ENCODE measurements at regions not wholly inside any gene's neighbourhood (a gene's known extent, or its start where the extent isn't known, plus 50 kb on each side); places are given as distances from the start of the nearest gene placed in this dataset.

DNA sequence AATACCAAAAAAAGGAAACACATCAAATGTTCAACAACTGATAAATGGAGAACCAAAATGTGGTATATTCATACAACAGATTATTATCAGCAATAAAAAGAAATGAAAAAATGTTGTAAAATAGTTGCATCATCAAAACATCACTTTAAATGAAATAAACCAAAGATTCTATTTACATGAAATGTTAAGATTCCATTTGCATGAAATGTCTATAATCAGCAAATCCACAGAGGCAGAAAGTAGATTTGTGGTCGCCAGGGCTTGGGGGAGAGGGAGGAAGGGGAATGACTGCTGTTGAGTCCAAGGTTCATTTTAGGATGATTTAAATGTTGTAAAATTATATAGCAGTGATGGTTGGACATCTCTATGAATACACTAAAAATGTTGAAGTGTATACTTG lies 181.9 kb downstream of the RTP5 start (continued):
- no peak for TF ChIP-seq ZFP30 (CRISPR knock-in tag; IDR thresholded peaks at IDR 0.05)
- TF ChIP-seq ARNTL (CRISPR knock-in tag; IDR thresholded peaks at IDR 0.05; ENCODE audit: borderline replicate concordance, low read depth), result no peak

DNA sequence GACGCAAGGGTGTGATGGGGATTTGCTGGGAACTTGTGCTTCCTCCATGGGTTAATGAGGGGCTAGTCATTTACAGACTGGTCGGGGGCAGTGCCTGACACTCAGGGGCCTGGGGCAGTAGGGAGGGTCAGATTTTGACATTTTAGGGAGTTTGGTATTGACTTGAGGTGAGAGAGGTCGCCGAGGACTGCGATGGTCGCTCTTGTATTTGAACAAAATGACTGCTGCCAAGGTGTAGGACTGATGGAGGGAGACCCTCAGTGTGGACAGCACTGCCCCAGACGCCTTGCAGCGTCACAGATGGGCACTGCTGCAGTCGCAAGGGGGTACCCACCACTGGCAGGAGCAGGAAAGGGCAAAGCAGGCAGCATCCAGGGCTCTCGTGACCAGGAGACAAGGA lies 182.9 kb downstream of the RTP5 start:
- TF ChIP-seq, protein P1, sequence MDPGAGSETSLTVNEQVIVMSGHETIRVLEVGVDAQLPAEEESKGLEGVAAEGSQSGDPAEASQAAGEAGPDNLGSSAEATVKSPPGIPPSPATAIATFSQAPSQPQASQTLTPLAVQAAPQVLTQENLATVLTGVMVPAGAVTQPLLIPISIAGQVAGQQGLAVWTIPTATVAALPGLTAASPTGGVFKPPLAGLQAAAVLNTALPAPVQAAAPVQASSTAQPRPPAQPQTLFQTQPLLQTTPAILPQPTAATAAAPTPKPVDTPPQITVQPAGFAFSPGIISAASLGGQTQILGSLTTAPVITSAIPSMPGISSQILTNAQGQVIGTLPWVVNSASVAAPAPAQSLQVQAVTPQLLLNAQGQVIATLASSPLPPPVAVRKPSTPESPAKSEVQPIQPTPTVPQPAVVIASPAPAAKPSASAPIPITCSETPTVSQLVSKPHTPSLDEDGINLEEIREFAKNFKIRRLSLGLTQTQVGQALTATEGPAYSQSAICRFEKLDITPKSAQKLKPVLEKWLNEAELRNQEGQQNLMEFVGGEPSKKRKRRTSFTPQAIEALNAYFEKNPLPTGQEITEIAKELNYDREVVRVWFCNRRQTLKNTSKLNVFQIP (CRISPR knock-in tag; IDR thresholded peaks at IDR 0.05; ENCODE audit: borderline replicate concordance, low read depth), result no peak
- TF ChIP-seq, protein P2, sequence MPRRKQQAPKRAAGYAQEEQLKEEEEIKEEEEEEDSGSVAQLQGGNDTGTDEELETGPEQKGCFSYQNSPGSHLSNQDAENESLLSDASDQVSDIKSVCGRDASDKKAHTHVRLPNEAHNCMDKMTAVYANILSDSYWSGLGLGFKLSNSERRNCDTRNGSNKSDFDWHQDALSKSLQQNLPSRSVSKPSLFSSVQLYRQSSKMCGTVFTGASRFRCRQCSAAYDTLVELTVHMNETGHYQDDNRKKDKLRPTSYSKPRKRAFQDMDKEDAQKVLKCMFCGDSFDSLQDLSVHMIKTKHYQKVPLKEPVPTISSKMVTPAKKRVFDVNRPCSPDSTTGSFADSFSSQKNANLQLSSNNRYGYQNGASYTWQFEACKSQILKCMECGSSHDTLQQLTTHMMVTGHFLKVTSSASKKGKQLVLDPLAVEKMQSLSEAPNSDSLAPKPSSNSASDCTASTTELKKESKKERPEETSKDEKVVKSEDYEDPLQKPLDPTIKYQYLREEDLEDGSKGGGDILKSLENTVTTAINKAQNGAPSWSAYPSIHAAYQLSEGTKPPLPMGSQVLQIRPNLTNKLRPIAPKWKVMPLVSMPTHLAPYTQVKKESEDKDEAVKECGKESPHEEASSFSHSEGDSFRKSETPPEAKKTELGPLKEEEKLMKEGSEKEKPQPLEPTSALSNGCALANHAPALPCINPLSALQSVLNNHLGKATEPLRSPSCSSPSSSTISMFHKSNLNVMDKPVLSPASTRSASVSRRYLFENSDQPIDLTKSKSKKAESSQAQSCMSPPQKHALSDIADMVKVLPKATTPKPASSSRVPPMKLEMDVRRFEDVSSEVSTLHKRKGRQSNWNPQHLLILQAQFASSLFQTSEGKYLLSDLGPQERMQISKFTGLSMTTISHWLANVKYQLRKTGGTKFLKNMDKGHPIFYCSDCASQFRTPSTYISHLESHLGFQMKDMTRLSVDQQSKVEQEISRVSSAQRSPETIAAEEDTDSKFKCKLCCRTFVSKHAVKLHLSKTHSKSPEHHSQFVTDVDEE (CRISPR knock-in tag; IDR thresholded peaks at IDR 0.05), result no peak
- no peak for TF ChIP-seq ARNTL (CRISPR knock-in tag; IDR thresholded peaks at IDR 0.05; ENCODE audit: borderline replicate concordance, low read depth)
- no peak for TF ChIP-seq PPARA (CRISPR knock-in tag; IDR thresholded peaks at IDR 0.05; ENCODE audit: borderline replicate concordance)
- TF ChIP-seq CSDC2 (CRISPR knock-in tag; IDR thresholded peaks at IDR 0.05), result no peak
- no peak for TF ChIP-seq ZFP3 (CRISPR knock-in tag; IDR thresholded peaks at IDR 0.05)
- no peak for TF ChIP-seq TOX (CRISPR knock-in tag; IDR thresholded peaks at IDR 0.05; ENCODE audit: borderline replicate concordance)
- TF ChIP-seq BACH2 (CRISPR knock-in tag; IDR thresholded peaks at IDR 0.05; ENCODE audit: borderline replicate concordance), result no peak
- ATAC-seq, result no peak

DNA sequence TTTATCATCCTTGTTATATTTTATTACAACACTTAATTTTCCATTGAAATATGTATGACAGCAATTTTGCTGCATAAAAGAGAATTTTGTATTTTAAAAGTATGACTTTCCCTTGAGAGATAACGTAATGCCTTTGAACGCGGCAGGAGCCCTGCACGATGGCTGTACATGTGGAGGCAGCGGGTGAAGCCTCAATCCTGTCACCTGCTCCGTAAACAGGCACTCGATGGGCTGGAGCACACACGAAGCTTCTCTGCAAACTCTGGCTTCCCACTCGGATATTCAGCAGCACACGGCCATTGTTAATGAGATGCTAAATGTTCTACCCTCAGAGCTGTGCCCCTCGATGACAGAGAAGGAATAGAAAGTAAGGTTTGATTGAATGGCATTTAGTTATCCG lies 184.4 kb downstream of the RTP5 start:
- no peak for ATAC-seq
- TF ChIP-seq ZFP30 (CRISPR knock-in tag; IDR thresholded peaks at IDR 0.05) (no peak), ZNF8 (CRISPR knock-in tag; IDR thresholded peaks at IDR 0.05) (no peak), ZNF565 (CRISPR knock-in tag; conservative IDR thresholded peaks at IDR 0.05; ENCODE audit: low read depth) (no peak), ESRRG (CRISPR knock-in tag; IDR thresholded peaks at IDR 0.05) (no peak), ZC3H10 (CRISPR knock-in tag; IDR thresholded peaks at IDR 0.05) (no peak), GLIS3 (CRISPR knock-in tag; IDR thresholded peaks at IDR 0.05) (no peak), BACH2 (CRISPR knock-in tag; IDR thresholded peaks at IDR 0.05; ENCODE audit: borderline replicate concordance) (no peak), TOX (CRISPR knock-in tag; IDR thresholded peaks at IDR 0.05; ENCODE audit: borderline replicate concordance) (no peak), ISL1 (CRISPR knock-in tag; IDR thresholded peaks at IDR 0.05) (no peak), SNAI2 (CRISPR knock-in tag; IDR thresholded peaks at IDR 0.05) (no peak)
- TF ChIP-seq, protein P3, sequence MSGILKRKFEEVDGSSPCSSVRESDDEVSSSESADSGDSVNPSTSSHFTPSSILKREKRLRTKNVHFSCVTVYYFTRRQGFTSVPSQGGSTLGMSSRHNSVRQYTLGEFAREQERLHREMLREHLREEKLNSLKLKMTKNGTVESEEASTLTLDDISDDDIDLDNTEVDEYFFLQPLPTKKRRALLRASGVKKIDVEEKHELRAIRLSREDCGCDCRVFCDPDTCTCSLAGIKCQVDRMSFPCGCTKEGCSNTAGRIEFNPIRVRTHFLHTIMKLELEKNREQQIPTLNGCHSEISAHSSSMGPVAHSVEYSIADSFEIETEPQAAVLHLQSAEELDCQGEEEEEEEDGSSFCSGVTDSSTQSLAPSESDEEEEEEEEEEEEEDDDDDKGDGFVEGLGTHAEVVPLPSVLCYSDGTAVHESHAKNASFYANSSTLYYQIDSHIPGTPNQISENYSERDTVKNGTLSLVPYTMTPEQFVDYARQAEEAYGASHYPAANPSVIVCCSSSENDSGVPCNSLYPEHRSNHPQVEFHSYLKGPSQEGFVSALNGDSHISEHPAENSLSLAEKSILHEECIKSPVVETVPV (CRISPR knock-in tag; IDR thresholded peaks at IDR 0.05), result no peak

DNA sequence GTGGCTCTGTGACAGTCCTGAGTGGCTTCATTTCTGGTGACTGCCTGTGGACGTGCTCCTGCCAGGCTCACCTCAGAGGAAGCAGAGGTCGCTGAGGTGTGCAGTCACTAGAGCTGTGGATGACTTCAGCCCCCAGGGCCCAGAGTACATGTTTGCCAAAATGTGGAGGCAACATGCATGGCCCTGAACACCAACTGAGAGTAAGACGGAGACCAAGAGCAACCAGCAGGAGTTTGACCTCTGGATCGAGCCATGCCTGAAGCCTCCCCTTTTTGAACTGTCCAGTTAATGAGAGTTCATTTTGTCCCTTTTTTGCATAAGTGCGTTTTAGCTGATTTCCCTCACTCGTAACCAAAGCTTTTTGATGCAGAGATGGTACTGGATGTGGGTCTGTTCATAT lies 184.9 kb downstream of the RTP5 start:
- ATAC-seq, result no peak
- TF ChIP-seq OSR1 (CRISPR knock-in tag; IDR thresholded peaks at IDR 0.05), result no peak
- no peak for TF ChIP-seq ARNTL (CRISPR knock-in tag; IDR thresholded peaks at IDR 0.05; ENCODE audit: borderline replicate concordance, low read depth)
- TF ChIP-seq ZC3H10 (CRISPR knock-in tag; IDR thresholded peaks at IDR 0.05), result no peak
- TF ChIP-seq, protein P4, sequence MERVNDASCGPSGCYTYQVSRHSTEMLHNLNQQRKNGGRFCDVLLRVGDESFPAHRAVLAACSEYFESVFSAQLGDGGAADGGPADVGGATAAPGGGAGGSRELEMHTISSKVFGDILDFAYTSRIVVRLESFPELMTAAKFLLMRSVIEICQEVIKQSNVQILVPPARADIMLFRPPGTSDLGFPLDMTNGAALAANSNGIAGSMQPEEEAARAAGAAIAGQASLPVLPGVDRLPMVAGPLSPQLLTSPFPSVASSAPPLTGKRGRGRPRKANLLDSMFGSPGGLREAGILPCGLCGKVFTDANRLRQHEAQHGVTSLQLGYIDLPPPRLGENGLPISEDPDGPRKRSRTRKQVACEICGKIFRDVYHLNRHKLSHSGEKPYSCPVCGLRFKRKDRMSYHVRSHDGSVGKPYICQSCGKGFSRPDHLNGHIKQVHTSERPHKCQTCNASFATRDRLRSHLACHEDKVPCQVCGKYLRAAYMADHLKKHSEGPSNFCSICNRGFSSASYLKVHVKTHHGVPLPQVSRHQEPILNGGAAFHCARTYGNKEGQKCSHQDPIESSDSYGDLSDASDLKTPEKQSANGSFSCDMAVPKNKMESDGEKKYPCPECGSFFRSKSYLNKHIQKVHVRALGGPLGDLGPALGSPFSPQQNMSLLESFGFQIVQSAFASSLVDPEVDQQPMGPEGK (CRISPR knock-in tag; IDR thresholded peaks at IDR 0.05; ENCODE audit: borderline replicate concordance), result no peak
- no peak for TF ChIP-seq TOX (CRISPR knock-in tag; IDR thresholded peaks at IDR 0.05; ENCODE audit: borderline replicate concordance)
- TF ChIP-seq ZNF8 (CRISPR knock-in tag; IDR thresholded peaks at IDR 0.05), result no peak
- TF ChIP-seq GLIS3 (CRISPR knock-in tag; IDR thresholded peaks at IDR 0.05), result no peak
- TF ChIP-seq, protein P1 (CRISPR knock-in tag; IDR thresholded peaks at IDR 0.05; ENCODE audit: borderline replicate concordance, low read depth), result no peak
- TF ChIP-seq, protein P5, sequence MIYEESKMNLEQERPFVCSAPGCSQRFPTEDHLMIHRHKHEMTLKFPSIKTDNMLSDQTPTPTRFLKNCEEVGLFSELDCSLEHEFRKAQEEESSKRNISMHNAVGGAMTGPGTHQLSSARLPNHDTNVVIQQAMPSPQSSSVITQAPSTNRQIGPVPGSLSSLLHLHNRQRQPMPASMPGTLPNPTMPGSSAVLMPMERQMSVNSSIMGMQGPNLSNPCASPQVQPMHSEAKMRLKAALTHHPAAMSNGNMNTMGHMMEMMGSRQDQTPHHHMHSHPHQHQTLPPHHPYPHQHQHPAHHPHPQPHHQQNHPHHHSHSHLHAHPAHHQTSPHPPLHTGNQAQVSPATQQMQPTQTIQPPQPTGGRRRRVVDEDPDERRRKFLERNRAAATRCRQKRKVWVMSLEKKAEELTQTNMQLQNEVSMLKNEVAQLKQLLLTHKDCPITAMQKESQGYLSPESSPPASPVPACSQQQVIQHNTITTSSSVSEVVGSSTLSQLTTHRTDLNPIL (CRISPR knock-in tag; IDR thresholded peaks at IDR 0.05; ENCODE audit: low read depth), result no peak
- no peak for TF ChIP-seq BACH2 (CRISPR knock-in tag; IDR thresholded peaks at IDR 0.05; ENCODE audit: borderline replicate concordance)
- no peak for TF ChIP-seq CSDC2 (CRISPR knock-in tag; IDR thresholded peaks at IDR 0.05)
- TF ChIP-seq, protein P2 (CRISPR knock-in tag; IDR thresholded peaks at IDR 0.05), result no peak

Data from SK-N-SH treated with all-trans-retinoic acid at 6 μM for 48 hours (cell line).